ENCODE measurements at regions not wholly inside any gene's neighbourhood (a gene's known extent, or its start where the extent isn't known, plus 50 kb on each side); places are given as distances from the start of the nearest gene placed in this dataset.

DNA sequence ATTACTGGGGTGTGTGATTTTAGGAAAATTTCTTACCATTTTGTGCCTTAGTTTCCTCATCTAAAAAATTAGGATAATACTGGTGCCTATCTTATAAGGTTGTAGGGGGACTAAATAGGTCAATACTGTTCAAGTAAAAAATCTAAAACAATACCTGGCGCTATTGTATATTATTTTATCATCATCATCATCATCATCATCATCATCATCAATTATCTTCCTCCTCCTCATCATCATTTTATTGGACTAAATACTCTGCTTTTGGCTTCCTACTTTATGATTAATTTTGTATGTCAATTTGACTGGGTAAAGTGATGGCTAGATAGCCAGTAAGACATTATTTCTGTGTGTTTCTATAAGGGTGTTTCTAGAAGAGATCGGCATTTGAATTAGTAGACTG, 435.5 kb downstream of the DHX35 start:
- DNase-seq (ENCODE audit: low read depth in 4 of 4, low spot score in 2 of 4), result no peak

DNA sequence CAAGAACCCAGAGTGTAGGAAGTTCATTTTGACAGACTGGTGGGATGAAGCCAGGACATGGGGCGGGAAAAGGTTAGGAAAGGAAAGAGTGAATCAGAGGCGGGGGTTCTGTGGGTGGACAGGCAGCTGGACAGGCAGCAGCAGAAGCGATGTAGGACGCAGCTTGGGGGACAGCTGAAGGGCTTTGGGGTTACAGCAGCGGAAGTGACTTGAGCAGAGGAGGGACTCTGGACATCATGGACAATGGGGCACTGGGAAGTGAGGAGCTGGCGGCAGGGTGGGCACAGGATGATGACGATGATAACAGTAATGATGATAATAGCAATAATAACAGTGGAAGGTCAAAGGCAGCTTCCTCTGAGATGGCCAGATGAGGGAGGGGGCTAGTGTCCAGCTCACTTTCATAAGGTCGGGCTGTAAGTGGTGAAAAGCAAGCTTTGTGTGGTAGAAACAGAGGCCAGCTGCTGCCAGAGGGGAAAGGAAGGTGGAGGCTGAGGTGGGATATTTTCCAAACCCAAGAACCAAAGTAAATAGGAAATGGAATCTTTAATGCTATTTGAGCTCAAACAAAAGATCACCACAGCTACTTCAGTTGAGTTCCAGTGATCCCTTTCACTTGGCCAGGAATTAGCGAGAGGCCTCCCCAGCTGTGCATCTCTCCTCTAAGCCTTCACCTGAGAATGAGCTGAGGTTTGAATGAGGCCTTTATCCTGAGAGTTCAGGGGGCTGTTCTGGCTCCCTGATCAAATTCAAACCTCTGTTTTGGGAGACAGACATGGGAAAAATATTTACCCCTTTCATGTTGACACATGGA, 433.5 kb downstream of the DHX35 start:
- no peak for DNase-seq (ENCODE audit: low read depth in 4 of 4, low spot score in 2 of 4)

DNA sequence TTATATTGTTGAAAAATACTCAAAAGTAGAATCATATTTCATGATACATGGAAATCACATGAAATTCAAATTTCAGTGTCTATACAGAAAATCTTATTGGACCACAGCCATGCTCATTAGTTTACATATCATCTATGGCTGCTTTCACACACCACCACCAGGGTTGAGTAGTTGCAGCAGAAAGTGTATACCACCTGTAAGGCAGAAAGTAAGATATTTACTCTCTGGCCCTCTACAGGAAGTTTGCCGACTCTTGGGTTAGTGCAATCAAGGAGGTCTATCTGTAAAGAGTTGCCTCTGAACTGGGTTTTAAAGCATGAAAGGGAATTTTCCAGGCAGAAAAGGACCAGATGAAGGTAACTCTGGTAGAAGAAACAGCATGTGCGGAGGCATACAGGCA, 432.3 kb downstream of the DHX35 start:
- no peak for DNase-seq (ENCODE audit: low read depth in 4 of 4, low spot score in 2 of 4)

DNA sequence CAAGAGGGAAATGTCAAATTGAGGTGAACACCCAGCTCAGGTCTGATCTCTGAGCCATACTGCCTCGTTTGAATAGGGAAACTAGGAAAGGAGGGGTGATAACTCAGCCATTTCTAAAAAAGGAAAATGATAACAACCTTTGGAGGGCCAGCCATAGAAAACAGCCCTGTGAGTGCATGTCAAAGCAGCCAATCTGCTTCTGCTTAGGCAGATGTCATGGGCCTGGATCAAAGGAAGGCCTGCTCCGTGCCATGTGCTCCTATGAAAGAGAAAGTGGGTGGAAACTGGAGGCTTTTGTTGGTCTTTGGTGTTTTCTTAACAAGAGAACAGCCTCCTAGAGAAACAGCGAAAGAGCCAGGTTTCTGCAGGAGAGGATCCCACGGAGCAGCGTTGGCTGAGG, 428.0 kb downstream of the DHX35 start:
- DNase-seq (ENCODE audit: low read depth in 4 of 4, low spot score in 2 of 4), result no peak

GRCh38 chr20:39381595-39381994, 419.5 kb downstream of the DHX35 start:
- no peak for DNase-seq (ENCODE audit: low read depth in 4 of 4, low spot score in 2 of 4)

- peak in 1 of 4 donors; percentile 5 for DNase-seq (ENCODE audit: low read depth in 4 of 4, low spot score in 2 of 4)
Measured at GRCh38 chr20:39378776-39379175, 416.6 kb downstream of the DHX35 start.

DNA sequence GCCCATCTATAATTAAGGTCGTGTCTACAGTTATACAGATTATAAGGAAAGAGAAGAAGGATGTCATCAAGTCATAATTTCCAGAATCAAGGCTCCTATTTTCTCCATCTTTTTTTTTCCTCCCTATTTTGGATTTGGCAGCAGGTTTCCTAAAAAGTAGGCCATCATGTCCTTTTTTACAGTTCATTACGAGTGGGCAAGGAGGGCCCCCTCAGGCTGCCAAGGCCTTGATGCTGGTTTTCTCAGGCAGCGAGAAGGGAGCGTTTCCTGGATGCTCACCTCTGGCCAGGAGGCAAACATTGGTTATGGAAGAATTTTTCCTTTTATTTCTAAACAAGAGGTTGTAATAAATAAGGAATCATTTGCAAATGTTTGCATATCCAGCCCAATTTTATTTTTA, 414.6 kb downstream of the DHX35 start:
- no peak for DNase-seq (ENCODE audit: low read depth in 4 of 4, low spot score in 2 of 4)

DNA sequence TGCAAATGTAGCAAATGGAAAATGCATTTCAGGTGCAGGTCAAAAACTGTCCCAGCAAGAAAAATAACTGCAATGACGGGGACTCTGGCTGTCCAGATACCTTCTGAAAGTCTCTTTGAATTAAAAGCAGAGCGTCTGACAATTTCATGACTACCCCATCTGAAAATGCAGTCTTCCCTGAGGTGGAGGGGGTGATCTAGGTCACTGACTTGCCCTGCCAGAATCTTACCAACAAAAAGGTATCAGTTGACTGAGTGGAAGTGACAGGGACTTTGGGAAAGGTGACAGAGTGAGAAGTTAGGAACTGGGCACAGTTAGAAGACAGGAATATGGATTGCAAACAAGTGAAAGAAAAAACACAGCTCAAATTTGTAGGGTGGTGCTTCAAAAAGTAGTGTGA, 402.2 kb downstream of the DHX35 start:
- DNase-seq (ENCODE audit: low read depth in 4 of 4, low spot score in 2 of 4), result no peak

GRCh38 chr20:39359981-39360620, 398.0 kb downstream of the DHX35 start:
- no peak for DNase-seq (ENCODE audit: low read depth in 4 of 4, low spot score in 2 of 4)

DNA sequence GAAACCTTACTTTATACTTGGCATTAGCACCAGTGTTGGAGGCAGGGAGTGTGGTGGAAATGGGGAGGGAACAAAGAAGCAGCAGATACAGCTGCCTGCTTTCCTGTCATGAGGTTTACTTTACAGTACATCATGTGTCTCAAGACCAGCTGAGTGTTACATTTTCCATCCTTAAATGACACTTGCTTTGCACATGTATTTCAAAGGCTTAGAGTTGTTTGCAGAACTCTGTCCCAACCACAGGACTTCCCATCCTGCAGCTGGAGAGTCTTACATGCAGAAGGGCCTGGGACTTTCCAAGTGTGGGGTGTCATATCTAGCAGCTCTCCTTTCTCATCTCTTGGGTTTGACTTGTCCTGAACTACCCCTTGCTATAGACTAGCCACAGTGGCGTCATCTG, 395.9 kb downstream of the DHX35 start:
- DNase-seq (ENCODE audit: low read depth in 4 of 4, low spot score in 2 of 4), result no peak

DNA sequence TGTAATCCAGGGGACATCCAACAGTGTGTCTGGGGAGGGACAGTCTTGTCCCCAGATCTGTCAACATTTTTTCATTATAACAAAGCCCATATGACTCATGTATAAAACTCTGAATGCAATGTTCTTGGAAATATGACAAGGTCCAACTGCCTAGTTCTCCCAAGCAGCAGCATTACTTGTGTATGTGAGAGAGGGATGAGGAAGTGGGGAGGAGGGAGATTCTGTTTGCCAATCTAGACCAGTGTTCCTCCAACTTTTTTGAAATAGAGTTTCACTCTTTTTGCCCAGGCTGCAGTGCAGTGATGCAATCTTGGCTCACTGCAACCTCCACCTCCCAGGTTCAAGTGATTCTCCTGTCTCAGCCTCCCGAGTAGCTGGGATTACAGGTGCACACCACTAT, 394.8 kb downstream of the DHX35 start:
- no peak for DNase-seq (ENCODE audit: low read depth in 4 of 4, low spot score in 2 of 4)

DNA sequence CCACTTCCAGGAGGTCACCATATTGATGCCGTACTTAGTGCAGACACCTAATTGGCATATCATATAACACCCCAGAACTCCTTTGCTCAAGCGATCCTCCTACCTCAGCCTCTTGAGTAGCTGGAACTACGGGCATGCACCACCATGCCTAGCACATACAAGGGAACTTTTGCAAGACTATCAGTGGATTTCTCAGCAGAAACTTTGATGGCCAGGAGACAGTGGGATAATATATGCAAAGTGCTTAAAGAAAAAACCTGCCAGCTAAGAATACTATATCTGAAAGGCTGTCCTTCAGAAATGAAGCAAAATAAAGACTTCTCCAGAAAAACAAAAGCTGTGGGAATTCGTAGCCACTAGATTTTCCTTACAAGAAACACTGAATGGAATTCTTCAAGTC, 387.1 kb downstream of the DHX35 start:
- DNase-seq (ENCODE audit: low read depth in 4 of 4, low spot score in 2 of 4), result no peak

- DNase-seq (ENCODE audit: low read depth in 4 of 4, low spot score in 2 of 4), result no peak
Measured at GRCh38 chr20:39347626-39348025, 385.5 kb downstream of the DHX35 start.

DNA sequence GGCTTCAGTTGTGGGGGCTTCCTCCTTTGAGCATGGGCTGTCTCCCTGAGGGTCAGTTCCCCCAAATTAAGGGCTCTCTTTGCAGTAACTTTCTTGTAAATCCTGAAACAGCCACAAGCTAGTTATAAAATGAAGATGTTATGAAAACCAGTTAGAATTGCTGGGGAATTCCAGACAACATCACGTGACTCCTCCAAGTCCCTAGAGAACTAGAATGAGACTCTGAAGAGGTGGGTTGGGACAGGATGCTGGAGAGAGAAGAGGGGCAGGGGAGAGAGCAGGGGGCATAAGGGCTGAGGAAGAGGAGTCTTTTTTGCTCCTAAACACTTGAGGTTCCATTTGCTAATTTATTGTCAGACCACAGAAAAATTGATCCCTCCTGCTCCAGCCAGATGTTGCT, 380.3 kb downstream of the DHX35 start:
- no peak for DNase-seq (ENCODE audit: low read depth in 4 of 4, low spot score in 2 of 4)

DNA sequence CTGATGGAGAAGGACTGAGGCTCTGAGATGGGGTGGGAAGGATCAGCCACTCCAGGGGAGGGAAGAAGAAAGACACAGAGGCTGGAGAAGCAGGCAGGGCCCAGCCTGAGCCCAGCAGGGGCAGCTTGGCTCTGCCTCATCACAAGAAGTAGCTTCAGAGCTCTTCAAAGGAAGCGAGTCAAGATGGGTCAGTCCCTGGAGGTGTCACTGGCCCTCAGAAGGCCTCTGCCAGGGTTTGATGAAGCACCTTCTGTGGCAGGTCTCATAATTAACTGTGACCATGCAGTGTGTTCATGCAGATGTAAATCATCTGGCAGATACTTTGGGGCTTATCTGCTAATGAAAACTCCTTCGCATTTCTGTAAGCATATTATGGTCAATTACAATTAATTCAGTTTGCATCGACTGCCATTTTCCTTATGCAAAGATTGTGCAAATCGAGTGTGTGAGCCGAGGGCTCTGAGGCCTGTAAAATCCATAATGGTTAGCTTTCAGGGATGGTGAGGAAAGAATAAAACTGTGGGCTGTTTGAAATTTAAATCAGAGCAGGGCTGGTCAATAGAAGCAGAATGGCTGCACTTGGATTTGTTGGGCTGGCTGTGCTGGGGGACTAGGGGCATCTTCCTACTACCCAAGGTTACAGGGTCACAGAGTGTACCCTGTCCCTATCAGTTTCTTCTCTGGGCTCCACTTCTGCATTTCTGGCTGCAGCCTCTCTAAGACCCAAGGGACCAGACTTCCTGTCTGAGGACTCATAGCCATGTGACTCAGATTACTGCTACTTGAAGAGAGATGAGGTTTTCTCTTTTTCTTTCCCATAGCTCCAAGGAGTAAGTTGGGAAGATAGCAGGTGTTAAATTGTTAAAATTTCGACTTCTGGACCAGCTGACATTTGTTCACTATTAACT, 376.6 kb downstream of the DHX35 start:
- no peak for DNase-seq (ENCODE audit: low read depth in 4 of 4, low spot score in 2 of 4)

GRCh38 chr20:39333211-39333610, 371.1 kb downstream of the DHX35 start:
- no peak for DNase-seq (ENCODE audit: low read depth in 4 of 4, low spot score in 2 of 4)

- no peak for DNase-seq (ENCODE audit: low read depth in 4 of 4, low spot score in 2 of 4)
Measured at GRCh38 chr20:39328347-39328746, 366.2 kb downstream of the DHX35 start.

- no peak for DNase-seq (ENCODE audit: low read depth in 4 of 4, low spot score in 2 of 4)
Measured at GRCh38 chr20:39326050-39326449, 363.9 kb downstream of the DHX35 start.

DNA sequence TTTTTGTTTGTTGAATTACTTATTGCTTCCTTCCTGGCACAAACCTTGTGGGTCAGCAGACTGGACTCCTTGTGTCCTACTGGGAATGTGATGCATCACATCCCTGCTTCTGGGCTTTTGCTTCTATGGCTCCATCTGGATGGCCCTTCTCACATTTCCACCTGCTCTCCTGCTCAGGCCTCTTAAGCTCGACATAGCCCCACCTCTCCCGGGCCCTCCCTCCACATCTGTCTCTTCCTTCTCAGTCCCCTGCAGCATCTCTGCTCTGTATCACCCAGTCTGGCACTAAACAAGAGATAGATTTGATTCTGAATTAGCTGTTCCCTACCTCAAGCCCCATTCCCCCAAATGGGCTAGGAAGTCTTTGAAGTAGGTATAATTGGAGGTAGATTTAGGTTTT, 356.8 kb downstream of the DHX35 start:
- DNase-seq (ENCODE audit: low read depth in 4 of 4, low spot score in 2 of 4), result no peak

GRCh38 chr20:39312676-39313075, 350.5 kb downstream of the DHX35 start:
- DNase-seq (ENCODE audit: low read depth in 4 of 4, low spot score in 2 of 4), result no peak

DNA sequence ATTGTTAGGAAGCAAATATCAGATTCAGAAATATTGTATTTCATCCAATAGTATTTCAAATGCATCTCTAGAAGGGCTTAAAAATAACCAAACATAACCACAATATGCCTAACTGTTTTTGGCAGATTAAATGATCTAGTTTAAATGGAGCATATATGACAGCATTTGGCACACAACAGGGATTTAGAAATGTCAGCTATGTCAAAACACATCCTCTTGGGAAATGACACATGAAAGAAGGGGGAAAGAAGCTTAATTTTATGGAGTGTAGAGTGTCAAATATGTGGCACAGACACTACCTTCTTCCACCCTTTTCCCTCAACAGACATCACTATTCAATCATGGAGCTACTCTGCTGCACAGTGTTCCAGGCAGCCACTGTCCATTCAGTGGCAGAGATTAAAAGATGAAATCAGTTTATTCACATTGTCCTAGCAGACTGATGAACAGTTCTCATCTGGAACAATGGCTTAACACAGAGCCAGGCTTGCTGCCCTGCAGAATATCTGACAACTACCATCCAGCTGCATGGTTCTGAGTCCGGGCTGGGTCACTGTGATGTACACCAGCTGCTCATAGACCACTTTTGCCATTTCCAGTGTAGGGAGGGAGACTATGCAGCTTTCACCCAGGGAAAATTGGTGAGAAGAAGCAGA, 349.8 kb downstream of the DHX35 start:
- DNase-seq (ENCODE audit: low read depth in 4 of 4, low spot score in 2 of 4), result no peak

All from left renal cortex interstitium (tissue), 4 donors.